ENCODE measurements at regions not wholly inside any gene's neighbourhood (a gene's known extent, or its start where the extent isn't known, plus 50 kb on each side); places are given as distances from the start of the nearest gene placed in this dataset.
"Not testable (repeated sequence)": the region's sequence is repeated elsewhere in the genome, so short reads cannot be mapped to it uniquely, and the experiment has no call there.

DNA sequence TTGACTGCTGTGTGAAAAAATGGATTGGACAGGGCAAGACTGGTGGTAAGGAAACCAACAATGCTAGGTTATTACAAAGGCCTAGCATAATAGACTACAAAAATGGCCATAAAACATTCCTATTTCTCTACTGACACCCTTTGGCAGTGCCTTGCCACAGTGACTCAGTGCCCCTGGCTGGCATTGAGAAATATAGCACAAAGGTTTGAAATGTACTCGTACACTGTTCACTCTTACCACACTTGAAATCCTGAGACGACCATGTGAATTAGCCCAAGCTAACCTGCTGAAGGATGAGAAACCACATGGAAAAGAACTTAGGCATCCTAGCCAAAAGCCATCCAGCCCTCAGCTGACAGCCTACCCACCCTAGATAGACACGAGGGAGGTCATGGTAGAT lies 149.8 kb upstream of the PALMD start:
- no peaks in the 10 kb centered on the region for H3K36me3 ChIP-seq
- no peak overlapping the region for H3K9ac ChIP-seq
- H3K9me3 ChIP-seq, result no peaks in the 10 kb centered on the region
- no peak overlapping the region for H3K4me3 ChIP-seq
- no peaks in the 10 kb centered on the region for H3K27me3 ChIP-seq
- no peaks in the 10 kb centered on the region for H3K4me1 ChIP-seq
- no peak overlapping the region for H3K27ac ChIP-seq
- H4K20me1 ChIP-seq, result no peaks in the 10 kb centered on the region
- H3K4me2 ChIP-seq, result no peak overlapping the region
- TF ChIP-seq Cebpa-rat (IDR thresholded peaks at IDR 0.05), result no peak

DNA sequence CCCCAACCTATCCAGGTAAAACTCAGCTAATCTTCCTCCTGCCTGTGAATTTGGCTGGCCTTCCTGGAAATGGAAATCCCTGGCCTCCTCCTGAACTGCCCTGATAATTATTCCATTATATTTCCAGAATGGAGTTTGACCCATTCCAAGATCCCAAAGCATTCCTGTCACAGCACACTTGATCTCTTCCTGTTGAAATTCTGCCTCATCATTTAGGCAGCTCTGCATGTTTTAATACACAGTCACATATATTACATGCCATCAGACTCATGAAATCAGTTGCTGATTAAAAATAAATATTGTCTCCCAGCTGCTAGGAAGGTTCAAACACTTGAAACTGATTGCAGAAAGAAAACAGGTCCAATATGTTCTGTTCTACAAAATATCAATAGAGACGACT lies 148.2 kb upstream of the PALMD start:
- Histone ChIP-seq H3K4me1 (no peaks in the 10 kb centered on the region), H3K36me3 (no peaks in the 10 kb centered on the region), H3K4me2 (no peak overlapping the region), H4K20me1 (no peaks in the 10 kb centered on the region), H3K27ac (no peak overlapping the region), H3K9me3 (no peaks in the 10 kb centered on the region), H3K27me3 (no peaks in the 10 kb centered on the region), H3K4me3 (no peak overlapping the region), H3K9ac (no peak overlapping the region)
- TF ChIP-seq Cebpa-rat (IDR thresholded peaks at IDR 0.05), result no peak

DNA sequence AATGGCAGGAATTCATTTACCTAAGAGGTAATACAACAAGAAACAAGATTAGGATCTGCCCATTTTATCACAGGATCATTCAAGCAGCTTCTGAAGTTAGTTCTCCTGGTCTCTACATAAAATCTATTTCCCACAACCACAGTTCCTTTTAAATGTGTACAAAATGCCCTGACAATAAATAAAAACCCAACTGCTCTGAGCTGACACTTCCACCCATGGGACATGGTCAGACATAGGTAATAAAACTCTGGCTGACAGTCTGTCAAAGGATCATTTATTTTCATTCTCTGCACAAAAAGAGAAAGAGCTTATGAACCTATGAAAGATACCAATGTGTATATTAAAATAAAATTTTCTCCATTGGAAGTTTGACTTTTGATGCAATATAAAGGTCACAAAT lies 145.4 kb upstream of the PALMD start:
- Histone ChIP-seq H3K4me1 (no peaks in the 10 kb centered on the region), H3K9me3 (no peaks in the 10 kb centered on the region), H3K9ac (no peak overlapping the region), H3K36me3 (no peaks in the 10 kb centered on the region), H3K4me3 (no peak overlapping the region), H3K27me3 (no peaks in the 10 kb centered on the region), H4K20me1 (no peaks in the 10 kb centered on the region), H3K27ac (no peak overlapping the region), H3K4me2 (no peak overlapping the region)
- no peak for TF ChIP-seq Cebpa-rat (IDR thresholded peaks at IDR 0.05)

DNA sequence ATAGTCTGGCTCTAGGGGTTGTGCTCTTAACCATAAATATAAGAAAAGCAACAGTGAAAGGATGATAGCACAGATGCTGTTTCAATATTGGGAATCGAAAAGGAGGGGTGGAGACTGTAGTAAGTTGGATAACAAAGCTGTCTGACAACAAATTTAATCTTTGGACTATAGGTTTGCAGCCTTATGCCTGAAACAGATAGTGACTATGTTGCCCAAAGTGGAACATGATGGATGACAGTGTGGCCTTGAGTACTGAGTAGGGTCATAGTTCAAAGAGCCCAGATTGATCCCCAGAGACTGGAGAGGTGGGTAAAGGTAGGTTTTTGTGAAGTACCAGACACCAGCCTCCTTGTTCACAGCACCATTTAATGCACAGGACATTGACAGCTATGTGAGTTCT lies 144.0 kb upstream of the PALMD start:
- TF ChIP-seq Cebpa-rat (IDR thresholded peaks at IDR 0.05), result no peak
- Histone ChIP-seq H3K27me3 (no peaks in the 10 kb centered on the region), H3K36me3 (no peaks in the 10 kb centered on the region), H3K27ac (no peak overlapping the region), H3K4me3 (no peak overlapping the region), H3K4me2 (no peak overlapping the region), H3K9ac (no peak overlapping the region), H3K9me3 (no peaks in the 10 kb centered on the region), H3K4me1 (no peaks in the 10 kb centered on the region), H4K20me1 (no peaks in the 10 kb centered on the region)

DNA sequence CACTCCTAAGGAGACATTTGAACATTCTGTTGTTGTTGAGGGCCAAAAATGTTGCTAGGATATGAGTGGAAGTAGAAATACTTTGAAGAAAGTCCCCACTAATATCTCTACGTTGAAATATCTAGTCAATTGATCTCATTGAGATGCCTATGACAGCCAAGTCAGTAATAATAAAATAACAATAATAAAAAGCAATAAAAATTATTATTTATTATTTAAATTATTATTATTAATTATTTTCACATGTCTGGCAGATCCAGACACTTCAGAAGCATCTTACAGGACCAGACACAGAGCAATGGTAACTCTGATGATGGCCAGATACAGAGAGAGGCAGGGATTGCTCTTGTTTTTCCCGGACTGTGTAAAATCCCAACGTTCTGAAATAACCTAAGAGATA lies 143.5 kb upstream of the PALMD start:
- no peak overlapping the region for H3K27ac ChIP-seq
- TF ChIP-seq Cebpa-rat (IDR thresholded peaks at IDR 0.05), result no peak
- H3K27me3 ChIP-seq, result no peaks in the 10 kb centered on the region
- no peaks in the 10 kb centered on the region for H3K9me3 ChIP-seq
- H3K4me3 ChIP-seq, result no peak overlapping the region
- H4K20me1 ChIP-seq, result no peaks in the 10 kb centered on the region
- no peak overlapping the region for H3K9ac ChIP-seq
- no peak overlapping the region for H3K4me2 ChIP-seq
- H3K4me1 ChIP-seq, result no peaks in the 10 kb centered on the region
- no peaks in the 10 kb centered on the region for H3K36me3 ChIP-seq

DNA sequence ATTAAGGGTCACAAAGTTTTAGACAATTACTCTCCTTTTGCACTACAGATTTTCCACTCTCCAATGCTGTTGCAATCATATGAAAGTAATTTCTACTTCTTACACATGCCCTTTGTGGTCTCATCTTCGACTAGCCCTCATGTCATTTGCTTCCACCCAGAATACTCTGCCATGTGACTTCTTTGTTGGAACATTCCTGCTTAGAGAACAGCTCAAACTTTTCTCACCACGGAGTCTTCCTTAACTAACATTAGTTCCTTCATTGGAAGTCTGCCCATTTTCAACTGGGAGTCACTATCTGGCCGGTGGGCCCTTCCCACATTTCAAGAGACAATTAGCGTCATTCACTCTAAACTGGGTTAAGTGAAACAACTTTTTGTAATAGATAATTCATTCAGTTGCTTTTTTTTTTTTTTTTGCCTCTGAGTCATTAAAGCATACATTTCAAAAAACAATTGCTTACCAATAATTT lies 142.6 kb upstream of the PALMD start:
- H3K27ac ChIP-seq, result no peak overlapping the region
- no peak for TF ChIP-seq Cebpa-rat (IDR thresholded peaks at IDR 0.05)
- H3K4me3 ChIP-seq, result no peak overlapping the region

DNA sequence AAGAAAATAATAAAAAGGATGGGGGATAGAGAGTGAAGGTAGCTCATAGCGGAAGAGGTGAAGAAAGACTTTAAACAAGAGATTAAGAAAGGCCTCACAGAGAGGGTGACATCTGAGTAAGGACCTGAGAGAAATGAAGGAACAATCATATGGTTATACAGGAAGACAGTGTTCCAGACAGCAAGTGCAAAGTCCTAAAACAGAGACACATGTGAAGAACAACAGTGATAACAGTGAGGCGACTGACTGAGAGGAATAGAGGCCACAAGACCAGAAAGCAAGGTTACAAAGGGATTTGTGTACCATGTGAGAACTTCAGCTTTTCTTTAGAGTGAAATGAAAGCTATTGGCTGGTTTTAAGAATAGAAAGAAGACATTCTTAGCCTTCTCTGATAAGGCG lies 141.6 kb upstream of the PALMD start:
- H3K4me1 ChIP-seq, result no peaks in the 10 kb centered on the region

More for the DNA sequence above, 142.6 kb upstream of the PALMD start:
- Histone ChIP-seq H3K9me3 (peaks cover 8% of the 10 kb centered on the region), H3K4me2 (no peak overlapping the region), H3K36me3 (no peaks in the 10 kb centered on the region), H4K20me1 (no peaks in the 10 kb centered on the region), H3K27me3 (no peaks in the 10 kb centered on the region), H3K9ac (no peak overlapping the region), H3K4me1 (no peaks in the 10 kb centered on the region)

DNA sequence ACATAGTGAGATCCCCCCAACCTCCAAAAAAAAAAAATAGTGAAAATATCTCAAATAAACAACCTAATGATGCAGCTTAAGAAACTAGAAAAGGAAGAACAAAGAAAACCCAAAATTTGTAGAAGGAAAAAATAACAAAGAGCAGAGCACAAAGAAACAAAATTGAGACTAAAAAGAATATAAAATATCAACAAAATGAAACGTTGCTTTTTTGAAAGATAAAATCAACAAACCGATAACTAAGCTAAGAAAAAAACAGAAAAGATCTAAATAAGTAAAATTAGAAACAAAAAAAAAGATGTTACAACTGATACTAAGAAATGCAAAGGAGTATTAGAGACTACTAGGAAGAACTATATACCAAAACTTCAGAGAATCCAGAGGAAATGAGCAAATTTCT lies 139.3 kb upstream of the PALMD start:
- Histone ChIP-seq H3K4me1 (no peaks in the 10 kb centered on the region), H3K9ac (no peak overlapping the region), H3K9me3 (peaks cover 12% of the 10 kb centered on the region), H3K27ac (no peak overlapping the region), H4K20me1 (no peaks in the 10 kb centered on the region), H3K36me3 (no peaks in the 10 kb centered on the region), H3K4me3 (no peak overlapping the region), H3K27me3 (no peaks in the 10 kb centered on the region), H3K4me2 (no peak overlapping the region)
- no peak for TF ChIP-seq Cebpa-rat (IDR thresholded peaks at IDR 0.05)

More for the DNA sequence above, 141.6 kb upstream of the PALMD start:
- H3K4me2 ChIP-seq, result no peak overlapping the region
- no peaks in the 10 kb centered on the region for H4K20me1 ChIP-seq
- no peak for TF ChIP-seq Cebpa-rat (IDR thresholded peaks at IDR 0.05)
- peaks cover 12% of the 10 kb centered on the region for H3K9me3 ChIP-seq
- no peak overlapping the region for H3K9ac ChIP-seq
- H3K4me3 ChIP-seq, result no peak overlapping the region
- H3K36me3 ChIP-seq, result no peaks in the 10 kb centered on the region
- no peaks in the 10 kb centered on the region for H3K27me3 ChIP-seq
- no peak overlapping the region for H3K27ac ChIP-seq

DNA sequence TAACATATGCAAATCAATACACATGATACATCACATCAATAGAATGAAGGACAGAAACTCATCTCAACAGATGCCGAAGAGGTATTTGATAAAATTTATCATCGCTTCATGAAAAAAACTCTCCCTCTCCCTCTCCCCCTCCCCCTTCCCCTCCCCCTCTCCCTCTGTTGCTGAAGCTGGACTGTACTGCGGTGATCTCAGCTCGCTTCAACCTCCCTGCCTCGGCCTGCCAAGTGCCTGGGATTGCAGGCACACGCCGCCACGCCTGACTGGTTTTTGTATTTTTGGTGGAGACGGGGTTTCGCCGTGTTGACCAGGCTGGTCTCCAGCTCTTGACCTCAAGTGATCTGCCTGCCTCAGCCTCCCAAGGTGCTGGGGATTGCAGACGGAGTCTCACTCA lies 138.5 kb upstream of the PALMD start:
- H4K20me1 ChIP-seq, H3K9ac ChIP-seq, H3K27me3 ChIP-seq, H3K4me3 ChIP-seq, H3K36me3 ChIP-seq, H3K4me2 ChIP-seq, H3K4me1 ChIP-seq, H3K27ac ChIP-seq: not testable (repeated sequence)
- H3K9me3 ChIP-seq, result peaks cover 12% of the 10 kb centered on the region

DNA sequence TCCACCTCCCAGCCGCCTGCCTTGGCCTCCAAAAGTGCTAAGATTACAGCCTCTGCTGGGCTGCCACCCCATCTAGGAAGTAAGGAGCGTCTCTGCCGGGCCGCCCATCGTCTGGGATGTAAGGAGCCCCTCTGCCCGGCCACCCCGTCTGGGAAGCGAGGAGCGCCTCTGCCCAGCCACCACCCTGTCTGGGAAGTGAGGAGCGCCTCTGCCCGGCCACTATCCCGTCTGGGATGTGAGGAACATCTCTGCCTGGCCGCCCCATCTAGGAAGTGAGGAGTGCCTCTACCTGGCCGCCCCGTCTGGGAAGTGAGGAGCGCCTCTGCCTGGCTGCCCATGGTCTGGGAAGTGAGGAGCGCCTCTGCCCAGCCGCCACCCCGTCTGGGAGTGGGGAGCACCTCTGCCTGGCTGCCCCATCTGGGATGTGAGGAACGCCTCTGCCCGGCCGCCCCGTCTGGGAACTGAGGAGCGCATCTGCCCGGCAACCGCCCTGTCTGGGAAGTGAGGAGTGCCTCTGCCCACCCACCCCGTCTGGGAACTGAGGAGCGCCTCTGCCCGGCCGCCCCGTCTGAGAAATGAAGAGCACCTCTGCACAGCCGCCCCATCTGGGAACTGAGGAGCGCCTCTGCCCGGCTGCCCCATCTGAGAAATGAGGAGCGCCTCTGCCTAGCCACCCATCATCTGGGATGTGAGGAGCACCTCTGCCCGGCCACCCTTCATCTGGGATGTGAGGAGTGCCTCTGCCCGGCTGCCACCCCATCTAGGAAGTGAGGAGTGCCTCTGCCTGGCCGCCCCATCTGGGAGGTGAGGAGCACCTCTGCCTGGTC lies 137.8 kb upstream of the PALMD start:
- Histone ChIP-seq H3K9me3 (peaks cover 12% of the 10 kb centered on the region), H3K27ac (no peak overlapping the region), H3K4me3 (no peak overlapping the region), H3K9ac (no peak overlapping the region), H3K36me3 (no peaks in the 10 kb centered on the region), H3K4me2 (no peak overlapping the region), H4K20me1 (no peaks in the 10 kb centered on the region), H3K4me1 (no peaks in the 10 kb centered on the region), H3K27me3 (no peaks in the 10 kb centered on the region)
- no peak for TF ChIP-seq Cebpa-rat (IDR thresholded peaks at IDR 0.05)

DNA sequence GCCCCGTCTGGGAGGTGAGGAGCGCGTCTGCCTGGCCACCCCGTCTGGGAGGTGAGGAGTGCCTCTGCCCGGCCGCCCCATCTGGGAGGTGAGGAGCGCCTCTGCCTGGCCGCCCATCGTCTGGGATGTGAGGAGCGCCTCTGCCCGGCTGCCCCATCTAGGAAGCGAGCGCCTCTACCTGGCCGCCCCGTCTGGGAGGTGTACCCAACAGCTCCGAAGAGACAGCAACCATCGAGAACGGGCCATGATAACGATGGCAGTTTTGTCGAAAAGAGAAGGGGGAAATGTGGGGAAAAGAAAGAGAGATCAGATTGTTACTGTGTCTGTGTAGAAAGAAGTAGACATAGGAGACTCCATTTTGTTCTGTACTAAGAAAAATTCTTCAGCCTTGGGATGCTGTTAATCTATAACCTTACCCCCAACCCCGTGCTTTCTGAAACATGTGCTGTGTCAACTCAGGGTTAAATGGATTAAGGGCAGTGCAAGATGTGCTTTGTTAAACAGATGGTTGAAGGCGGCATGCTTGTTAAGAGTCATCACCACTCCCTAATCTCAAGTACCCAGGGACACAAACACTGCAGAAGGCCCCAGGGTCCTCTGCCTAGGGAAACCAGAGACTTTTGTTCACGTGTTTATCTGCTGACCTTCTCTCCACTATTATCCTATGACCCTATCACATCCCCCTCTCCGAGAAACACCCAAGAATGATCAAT lies 137.0 kb upstream of the PALMD start:
- not testable (repeated sequence) for H4K20me1 ChIP-seq, H3K27ac ChIP-seq, H3K36me3 ChIP-seq, H3K4me2 ChIP-seq, H3K4me3 ChIP-seq, H3K27me3 ChIP-seq, H3K9ac ChIP-seq, H3K4me1 ChIP-seq
- peaks cover 12% of the 10 kb centered on the region for H3K9me3 ChIP-seq

DNA sequence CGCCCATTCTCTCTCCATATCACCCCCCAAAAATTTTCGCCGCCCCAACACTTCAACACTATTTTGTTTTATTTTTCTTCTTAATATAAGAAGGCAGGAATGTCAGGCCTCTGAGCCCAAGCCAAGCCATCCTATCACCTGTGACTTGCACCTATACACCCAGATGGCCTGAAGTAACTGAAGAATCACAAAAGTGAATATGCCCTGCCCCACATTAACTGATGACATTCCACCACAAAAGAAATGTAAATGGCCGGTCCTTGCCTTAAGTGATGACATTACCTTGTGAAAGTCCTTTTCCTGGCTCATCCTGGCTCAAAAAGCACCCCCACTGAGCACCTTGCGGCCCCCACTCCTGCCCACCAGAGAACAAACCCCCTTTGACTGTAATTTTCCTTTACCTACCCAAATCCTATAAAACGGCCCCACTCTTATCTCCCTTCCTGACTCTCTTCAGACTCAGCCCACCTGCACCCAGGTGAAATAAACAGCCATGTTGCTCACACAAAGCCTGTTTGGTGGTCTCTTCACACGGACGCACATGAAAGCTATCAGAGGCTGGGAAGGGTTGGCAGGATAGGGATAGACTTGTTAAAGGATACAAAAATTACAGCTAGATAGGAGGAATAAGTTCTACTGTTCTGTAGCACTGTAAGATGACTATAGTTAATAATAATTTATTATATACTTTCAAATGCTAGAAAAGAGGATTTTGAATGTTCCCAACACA lies 130.9 kb upstream of the PALMD start:
- H4K20me1 ChIP-seq, H3K36me3 ChIP-seq, H3K4me1 ChIP-seq, H3K4me2 ChIP-seq, H3K4me3 ChIP-seq, H3K27ac ChIP-seq, H3K27me3 ChIP-seq, H3K9ac ChIP-seq, H3K9me3 ChIP-seq: not testable (repeated sequence)
